ENCODE measurements at regions not wholly inside any gene's neighbourhood (a gene's known extent, or its start where the extent isn't known, plus 50 kb on each side); places are given as distances from the start of the nearest gene placed in this dataset.
"Not testable (repeated sequence)": the region's sequence is repeated elsewhere in the genome, so short reads cannot be mapped to it uniquely, and the experiment has no call there.

- no peak for DNase-seq
These were observed 807.9 kb downstream of the C4orf33 start for GRCh38 chr4:129903861-129904260.

DNA sequence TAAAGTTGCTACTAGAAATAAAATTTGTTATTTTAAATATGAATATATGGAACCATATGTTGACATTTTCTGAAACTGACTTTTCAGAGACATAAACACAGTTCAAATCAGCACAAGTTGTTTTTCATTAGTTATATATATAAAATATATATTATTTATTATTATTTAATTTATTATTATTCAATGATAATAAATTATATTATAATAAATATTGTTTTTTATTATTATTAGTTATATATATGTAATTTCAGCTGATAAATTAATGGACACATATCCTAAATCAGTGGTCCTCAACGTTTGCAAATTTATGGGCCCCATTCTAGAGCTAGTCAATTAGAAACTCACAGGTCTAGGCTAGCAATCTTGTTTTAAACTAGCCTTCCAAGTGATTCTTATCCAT is 809.3 kb downstream of the C4orf33 start:
- no peak for DNase-seq

- DNase-seq: no peak
These were observed 812.2 kb downstream of the C4orf33 start for GRCh38 chr4:129908117-129908516.

DNA sequence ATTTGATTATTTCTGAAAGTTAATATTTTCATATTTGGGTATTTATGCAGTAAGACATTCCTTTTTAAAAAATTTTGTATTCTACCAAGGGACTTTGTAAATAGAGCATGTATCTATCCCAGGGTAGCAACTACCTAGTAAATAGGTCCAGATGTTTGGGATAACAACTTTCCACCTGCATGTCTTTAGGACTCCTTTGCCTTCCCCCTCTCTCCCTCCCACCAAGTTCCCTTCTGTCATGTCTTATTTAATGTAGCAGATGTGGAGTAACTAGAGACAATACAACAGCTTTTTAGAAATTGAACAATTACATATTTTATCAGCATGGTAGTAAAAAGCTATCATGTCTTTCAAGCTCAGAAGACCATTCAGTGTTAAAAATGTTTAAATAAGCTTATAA is 821.0 kb downstream of the C4orf33 start:
- DNase-seq: no peak

GRCh38 chr4:129917651-129918050 is 821.7 kb downstream of the C4orf33 start:
- no peak for DNase-seq

DNA sequence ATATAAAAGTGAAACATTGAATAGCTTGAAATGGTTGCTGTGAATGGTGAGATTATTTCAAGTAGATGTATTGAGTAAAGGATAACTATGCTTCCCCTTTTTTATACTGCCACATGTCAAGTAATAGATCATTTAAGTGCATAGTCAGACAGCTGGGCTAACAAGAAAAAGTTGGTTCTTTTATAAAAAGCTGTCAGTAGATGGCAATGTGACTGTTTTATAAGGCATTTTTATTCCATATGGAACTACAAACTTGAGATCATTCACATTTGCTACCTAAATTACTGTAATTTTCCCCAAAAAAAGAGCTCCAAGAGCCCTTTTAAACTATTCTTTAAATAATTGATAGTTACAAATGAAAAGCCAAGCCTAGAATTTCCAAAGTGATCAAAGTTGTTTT is 831.0 kb downstream of the C4orf33 start:
- DNase-seq: no peak

DNA sequence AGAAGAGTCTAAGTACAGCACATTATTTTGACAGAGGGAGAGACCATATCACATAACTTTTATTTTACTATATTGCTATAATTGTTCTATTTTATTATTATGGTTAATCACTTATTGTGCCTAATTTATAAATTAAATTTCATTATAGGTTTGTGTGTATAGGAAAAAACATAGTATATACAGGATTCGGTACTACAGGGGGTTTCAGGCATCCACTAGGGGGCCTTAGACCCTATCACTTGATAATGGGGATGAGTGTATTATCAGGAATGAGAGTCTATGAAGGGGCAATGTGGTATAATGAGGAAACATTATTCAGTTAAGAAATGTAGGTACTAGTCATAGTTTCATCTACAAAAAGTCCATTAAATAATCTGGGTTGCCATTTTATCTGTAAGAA is 833.1 kb downstream of the C4orf33 start:
- no peak for DNase-seq

- no peak for DNase-seq
These were observed 834.0 kb downstream of the C4orf33 start for GRCh38 chr4:129929984-129930383.

DNA sequence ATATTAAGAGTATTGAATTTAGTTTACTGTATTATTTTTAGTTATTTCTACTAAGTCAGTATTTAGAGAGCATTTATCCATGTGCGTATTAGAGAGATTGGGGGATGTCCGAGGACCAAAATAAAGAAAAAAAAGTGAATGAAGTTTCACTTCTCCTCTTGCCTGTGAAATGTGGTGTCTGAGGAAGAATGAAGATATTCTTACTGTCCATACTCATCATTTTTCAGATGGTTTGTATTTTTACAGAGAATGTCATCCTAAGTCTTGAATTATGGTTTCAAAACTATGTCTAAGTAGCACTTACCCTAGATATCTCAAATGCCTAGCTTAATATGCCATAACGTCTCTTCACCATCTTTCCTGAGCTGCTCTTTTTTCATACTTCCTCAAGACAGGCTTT is 854.3 kb downstream of the C4orf33 start:
- DNase-seq: no peak

GRCh38 chr4:129966175-129966574 is 870.2 kb downstream of the C4orf33 start:
- no peak for DNase-seq

GRCh38 chr4:129968366-129968765 is 872.4 kb downstream of the C4orf33 start:
- DNase-seq: no peak

GRCh38 chr4:129968778-129969177 is 872.8 kb downstream of the C4orf33 start:
- DNase-seq: no peak

- no peak for DNase-seq
These were observed 874.8 kb downstream of the C4orf33 start for GRCh38 chr4:129970801-129971200.

DNA sequence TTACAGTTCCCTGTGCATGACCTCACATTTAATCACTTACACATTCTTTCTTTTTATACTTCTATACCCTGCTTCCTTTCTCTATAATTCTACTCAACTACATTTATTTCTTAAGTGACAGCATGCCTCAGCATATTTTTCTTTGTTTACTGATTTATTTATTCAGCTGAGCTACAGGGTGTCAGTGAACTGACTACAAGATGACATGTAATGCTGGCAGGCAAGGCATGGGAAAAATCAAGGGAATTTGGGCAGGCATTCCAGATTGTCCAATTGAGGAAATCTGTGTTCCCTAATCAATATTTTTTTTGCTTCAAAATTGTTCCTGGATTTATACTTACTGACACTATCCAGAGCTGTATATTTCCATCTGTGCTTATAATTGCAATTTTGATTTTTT is 875.5 kb downstream of the C4orf33 start:
- DNase-seq: no peak

- DNase-seq: no peak
These were observed 876.3 kb downstream of the C4orf33 start for GRCh38 chr4:129972257-129972656.

DNA sequence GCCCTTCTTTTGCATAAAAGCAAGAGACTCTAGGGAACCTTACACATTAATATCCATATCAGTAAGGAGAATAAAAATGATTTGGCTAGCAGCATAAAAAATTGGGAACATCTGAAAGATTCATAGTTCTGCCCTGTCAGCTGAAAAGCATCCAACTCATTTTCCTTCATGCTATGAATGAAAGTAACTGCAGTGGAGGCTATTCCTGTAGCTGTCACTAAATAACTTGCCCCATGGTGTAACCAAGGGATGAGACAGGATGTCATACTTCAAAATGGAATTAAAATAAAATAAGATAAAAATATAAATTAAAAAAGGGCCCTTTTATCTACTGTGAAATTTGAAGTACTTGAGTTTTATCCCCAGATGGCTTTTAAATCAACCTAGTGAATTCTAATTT is 878.8 kb downstream of the C4orf33 start:
- no peak for DNase-seq

GRCh38 chr4:129978315-129978714 is 882.4 kb downstream of the C4orf33 start:
- no peak for DNase-seq

DNA sequence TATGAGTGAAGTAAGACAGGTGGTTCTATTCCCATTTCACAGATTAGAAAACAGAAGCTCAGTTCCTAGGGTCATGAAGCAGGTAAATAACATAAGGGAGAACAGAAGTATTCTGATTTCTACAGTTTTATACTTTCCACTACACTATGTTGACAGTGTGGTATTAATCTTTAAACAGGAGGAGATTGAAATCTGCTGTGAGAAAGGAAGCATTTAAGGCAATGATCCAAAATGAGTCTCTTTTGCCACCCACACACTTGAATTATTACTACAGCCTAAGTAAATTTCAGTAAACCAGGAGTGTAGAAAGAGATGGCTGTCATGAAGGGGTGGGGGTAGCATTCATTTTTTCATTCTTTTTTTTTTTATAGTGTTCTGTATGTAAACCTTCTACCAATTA is 893.0 kb downstream of the C4orf33 start:
- DNase-seq: no peak

- no peak for DNase-seq
These were observed 898.8 kb downstream of the C4orf33 start for GRCh38 chr4:129994715-129995114.

- no peak for DNase-seq
These were observed 902.6 kb downstream of the C4orf33 start for GRCh38 chr4:129998436-129999150.

DNA sequence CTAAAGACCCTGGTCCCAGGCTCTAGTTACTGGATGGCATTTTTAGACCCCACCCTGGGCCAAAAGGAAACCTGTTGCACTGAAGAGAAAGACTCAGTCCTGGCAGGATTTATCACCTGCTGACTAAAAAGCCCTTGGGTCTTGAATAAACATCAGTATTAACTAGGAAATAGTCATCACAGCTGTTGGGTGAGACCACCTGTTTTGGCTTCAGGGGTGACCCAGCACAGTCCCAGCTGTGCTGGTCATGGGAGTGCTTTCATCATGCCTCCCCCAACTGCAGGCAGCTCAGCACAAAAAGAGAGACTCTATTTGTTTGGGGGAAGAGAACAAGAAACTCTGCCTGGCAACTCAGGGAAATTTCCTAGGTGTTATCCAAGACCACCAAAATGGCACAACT is 903.2 kb downstream of the C4orf33 start:
- DNase-seq: no peak

DNA sequence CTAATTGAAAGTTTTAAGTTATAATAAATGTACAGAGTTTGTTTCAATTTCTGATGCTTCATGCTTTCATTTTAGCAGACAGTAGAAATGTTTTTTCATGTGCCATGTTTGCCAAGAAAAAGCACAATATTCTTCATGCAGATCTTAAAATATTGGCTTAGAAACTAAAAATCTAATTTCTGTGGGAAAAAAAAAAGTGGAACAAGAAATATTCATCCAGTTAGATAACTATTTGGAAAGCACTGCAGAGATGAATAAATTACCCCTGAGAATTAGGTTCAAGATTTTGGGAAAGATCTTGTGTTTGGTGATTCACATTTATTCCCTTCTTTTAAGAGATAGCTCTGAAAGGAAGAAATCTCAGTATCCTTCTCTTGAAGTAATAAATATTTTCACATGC is 912.5 kb downstream of the C4orf33 start:
- DNase-seq: no peak

DNA sequence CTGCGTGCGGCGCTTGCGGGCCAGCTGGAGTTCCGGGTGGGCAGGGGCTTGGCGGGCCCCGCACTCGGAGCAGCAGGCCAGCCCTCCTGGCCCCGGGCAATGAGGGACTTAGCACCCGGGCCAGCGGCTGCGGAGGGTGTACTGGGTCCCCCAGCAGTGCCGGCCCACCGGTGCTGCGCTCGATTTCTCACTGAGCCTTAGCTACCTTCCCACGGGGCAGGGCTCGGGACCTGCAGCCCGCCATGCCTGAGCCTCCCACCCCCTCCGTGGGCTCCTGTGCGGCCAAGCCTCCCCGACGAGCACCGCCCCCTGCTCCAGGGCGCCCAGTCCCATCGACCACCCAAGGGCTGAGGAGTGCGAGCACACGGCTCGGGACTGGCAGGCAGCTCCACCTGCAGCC is 916.9 kb downstream of the C4orf33 start:
- not testable (repeated sequence) for DNase-seq

DNA sequence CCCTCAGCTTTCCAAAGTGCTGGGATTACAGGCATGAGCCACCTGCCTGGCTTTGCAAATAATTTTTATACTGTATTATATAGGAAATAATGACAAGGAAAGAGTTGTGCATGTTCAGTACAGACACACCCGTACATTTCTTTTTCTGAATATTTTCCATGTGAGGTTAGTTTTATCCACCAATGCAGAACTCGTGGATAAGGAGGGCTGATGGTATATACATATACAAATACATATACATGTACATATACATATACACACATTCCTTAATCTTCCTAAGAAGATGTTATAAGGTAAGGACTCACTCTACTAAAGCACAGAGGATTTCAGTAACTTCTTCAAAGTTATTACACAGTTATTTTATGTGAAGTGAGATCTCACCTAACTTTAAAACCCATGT is 925.8 kb downstream of the C4orf33 start:
- DNase-seq: no peak

- no peak for DNase-seq
These were observed 927.1 kb downstream of the C4orf33 start for GRCh38 chr4:130023088-130023487.
